Activated naive CD4-positive, alpha-beta T cell (primary cell): ENCODE measurements at regions not wholly inside any gene's neighbourhood (a gene's known extent, or its start where the extent isn't known, plus 50 kb on each side); places are given as distances from the start of the nearest gene placed in this dataset.

Source experiments
- DNase-seq, 4 experiments: peaks; one replicate each; lab custom pipeline; 2025; lab: John Stamatoyannopoulos, UW

DNA sequence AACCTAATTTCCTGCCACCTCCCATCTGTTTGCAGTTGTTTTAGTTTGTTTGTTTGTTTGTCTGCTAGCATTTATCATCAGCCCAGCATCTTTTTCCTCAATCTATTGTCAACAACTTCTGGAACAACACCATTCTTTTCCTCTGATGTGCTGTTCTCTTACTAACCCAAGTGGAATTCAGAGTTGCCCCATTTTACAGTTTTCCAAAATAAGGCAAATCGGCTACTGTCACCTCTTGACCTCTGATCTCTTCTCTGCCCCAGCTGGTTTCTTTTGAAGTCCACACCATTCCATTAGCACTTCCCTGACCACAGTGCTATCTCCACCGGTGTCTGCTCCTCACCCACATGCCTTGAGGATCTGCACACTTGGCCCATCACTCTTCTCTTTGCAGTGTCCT, 102.4 kb downstream of the EFNB2 start:
- no peak for DNase-seq

DNA sequence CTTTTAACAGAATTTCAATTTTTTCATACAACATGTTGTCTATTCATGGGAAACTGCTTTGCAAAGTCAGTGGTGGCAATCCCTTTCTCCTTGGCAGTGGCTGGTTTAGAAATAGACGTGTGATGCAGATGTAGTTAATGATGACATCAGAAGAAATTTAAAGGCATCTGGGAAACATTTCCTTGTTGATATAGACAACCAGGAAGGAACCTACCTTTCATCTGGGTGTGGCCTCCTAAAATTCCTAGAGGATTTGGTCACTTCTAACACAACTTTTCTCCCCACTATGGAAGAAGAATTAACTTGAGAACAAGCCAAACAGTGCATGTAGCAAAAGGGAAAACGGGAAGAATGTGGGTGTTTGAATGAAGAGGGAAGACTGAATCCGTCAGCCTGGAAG, 102.8 kb downstream of the EFNB2 start:
- DNase-seq = no peak

DNA sequence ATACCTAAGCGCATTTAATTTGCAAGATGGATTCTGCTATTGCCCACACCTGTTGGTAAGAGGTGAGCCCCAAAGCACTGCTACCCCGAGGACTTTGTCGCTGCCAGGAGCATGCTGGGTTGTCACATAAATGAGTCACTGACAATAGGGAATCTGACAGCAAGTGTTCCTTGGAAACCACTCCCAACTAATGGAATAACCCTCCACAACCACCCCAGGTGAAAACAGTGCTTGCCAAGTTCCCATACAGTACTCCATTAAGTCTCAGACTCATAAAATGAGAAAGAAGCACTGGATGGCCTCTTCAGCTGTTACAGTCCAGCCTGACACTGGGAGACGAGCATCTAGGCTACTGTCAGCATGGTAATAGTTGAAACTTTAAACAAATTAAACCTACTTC, 108.6 kb downstream of the EFNB2 start:
- DNase-seq = no peak

DNA sequence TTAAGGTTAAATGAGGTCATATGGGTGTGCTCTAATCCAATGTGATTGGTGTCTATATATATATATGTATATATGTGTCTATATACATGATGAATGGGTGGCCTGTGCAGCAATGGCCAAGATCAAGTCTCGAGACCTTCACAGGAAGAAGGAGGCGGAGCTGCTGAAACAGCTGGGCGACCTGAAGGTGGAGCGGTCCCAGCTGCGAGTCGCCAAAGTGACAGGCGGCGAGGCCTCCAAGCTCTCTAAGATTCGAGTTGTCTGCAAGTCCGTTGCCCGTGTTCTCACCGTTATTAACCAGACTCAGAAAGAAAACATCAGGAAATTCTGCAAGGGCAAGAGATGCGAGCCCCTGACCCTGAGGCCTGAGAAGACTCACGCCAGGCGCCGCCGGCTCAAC, 109.8 kb downstream of the EFNB2 start:
- no peak for DNase-seq

DNA sequence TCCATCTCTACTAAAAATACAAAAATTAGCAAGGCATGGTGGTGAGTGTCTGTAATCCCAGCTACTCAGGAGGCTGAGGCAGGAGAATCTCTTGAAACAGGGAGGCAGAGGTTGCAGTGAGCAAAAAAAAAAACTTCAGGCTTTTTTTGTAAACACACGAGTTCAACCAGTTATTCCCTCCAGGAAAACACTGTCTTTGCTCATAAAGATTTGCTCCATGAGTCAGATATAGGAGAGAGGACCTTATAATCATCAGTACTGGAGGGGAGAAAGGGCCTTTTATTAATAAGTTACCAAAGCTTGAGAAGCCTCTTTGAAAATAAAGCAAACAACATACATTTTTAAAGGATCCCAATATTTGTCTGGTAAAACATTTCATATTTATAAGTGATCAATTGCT, 110.7 kb downstream of the EFNB2 start:
- no peak for DNase-seq

DNA sequence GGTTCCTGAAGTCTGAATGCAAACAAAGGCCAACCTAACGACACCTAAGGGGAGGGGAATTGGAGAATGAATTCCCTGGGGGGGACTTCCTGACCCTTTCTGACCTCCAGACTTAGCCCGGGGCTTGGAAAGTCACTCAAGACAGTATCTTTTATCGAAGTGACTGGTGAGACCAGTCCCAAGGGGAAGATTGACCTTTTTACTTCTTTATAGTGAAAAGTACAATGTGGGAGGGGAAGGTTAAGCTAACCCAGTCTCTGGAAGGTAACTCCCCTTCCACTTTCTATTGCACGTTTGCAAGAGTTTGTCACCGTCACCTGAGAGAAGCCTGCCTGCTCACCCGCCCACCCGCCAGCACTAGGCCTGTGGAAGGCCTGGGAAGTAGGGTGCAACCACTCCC, 111.9 kb downstream of the EFNB2 start:
- no peak for DNase-seq

DNA sequence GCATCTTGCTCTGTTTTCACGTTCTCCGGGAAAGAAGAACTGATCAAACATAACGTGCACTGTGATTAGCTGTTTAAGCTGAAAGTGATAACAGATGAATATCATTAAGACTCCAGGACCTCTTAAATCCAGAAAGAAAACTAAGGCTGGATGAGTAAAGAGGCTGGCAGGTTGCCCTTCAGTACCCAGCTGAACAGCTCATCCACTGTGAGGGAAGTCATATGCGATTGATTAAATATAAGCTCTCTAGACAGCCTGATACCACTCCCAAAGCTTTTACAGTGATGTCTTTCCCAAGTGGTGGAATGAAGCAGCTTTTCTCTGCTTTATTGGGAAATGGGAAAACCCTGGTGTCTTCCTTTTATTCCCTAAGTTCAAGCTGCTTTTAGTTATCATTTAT, 116.9 kb downstream of the EFNB2 start:
- DNase-seq = no peak

DNA sequence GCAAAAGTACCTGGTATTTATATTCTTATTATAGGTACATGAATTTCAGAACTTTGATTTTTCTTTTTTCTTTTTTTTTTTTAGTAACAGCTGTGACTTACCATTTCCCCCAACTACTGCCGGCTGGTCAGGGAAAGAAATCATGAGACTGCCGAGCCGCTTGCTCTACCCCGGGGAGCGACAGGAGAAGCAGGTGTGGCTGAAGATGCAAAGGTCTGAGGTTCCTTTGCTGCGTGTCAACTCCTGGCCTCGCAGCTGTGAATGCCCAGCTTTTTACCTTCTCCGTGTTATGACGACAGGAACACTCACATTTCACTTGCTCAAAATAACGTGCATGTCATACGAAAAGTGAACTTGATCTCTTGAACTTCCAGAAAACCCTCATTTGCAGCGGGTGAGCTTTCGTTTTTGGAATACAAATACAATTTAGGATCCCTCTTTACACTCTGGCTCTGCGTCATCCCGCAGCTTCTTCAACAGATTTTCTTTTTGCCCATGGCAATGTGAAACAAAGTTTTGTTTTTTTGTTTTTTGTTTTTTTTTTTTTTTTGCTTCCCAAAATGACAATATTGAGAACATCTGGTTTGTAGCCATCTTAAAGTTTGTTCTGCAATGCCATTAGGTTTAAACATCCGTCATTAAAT, 117.9 kb downstream of the EFNB2 start:
- no peak for DNase-seq

DNA sequence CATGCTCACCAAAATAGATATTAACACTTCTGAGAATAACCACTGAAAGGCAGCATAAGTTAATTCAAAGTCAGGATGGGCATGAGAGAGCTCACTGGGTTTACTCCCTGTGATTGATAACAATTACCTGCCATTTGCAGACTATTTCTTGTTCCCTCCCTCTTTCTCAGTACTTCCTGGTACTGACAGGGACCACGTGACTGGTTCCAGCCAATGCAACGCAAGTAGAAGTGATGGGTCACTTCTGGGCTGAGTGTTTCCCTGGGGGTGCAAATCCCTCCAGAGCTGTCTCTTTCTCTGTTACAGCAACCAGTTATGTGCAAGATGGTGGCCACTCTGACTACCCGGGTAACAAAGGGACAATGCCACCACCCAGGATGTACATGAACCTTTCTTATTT, 118.8 kb downstream of the EFNB2 start:
- DNase-seq = no peak

DNA sequence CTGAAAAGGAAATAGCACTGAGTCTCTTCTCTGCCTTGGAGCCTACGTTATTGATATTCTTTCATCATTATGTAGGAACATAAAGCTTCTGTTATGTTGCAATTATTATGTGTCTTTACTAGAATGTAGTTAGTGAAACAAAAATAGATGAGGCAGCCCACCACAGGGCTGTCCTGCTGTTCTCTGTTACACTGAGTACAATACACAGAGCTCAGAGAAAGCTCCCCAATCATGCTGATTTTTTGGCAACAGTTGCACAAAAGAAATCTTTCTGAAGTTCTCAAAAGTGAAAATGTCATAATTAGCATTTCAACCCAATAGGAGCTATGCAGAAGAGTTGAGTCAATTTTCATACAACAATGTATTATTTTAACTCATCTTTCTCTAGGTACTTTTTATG, 119.5 kb downstream of the EFNB2 start:
- DNase-seq = no peak

DNA sequence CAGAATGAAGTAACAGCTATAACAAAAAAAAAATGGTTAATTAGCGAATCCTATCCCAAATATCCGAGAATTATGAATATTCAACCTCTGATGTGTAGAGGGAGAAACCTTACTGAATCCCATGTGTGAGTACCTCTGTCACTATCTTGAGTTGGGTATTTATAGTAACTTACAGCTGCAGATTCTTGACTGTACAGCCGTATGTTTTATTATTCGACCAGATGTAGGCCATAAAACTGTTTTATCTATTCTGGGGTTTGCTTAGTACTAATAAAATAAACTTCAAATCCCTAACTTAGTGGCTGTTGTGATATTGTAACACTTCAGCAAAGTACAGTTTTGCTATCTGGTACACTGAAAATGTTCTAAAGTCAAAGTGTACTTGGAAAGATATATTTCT, 120.0 kb downstream of the EFNB2 start:
- DNase-seq = no peak

DNA sequence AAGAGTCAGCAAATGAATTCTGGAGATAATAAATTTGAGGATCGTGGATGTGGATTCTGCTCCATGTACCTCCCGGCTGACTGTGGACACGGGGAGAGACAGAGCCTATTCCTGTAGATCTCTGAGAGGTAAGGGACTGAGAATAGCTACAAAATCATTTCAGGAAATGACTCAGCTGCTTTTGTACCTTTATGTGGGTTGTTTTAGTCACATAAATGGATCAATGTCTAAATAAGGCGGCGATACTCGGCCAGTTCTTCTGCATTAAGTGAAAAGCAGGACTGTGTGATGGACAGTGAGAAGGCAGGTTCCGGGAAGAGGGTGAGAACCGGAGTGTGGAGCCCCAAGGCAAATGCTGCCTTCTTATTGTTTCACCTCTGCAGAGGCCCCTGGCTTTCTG, 128.1 kb downstream of the EFNB2 start:
- DNase-seq = no peak

DNA sequence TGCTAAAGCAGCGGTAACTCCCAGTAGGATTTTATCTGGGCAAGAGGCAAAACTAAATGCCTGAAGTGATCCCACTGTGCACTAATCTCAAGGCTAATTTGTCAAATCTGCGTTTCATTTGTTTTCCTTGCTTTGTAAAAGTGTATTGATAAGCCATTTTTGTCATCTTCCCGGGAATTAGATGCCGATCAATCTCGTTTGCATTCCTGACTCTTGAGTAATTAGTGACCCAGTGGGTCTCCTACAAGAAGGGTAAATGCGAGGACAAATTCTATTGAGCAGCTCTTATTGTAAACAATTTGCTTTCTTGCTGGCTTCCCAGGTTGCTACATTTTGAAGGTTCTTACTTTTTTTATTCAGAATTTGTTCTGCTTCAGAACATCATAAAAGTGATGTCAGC, 129.7 kb downstream of the EFNB2 start:
- DNase-seq = no peak

DNA sequence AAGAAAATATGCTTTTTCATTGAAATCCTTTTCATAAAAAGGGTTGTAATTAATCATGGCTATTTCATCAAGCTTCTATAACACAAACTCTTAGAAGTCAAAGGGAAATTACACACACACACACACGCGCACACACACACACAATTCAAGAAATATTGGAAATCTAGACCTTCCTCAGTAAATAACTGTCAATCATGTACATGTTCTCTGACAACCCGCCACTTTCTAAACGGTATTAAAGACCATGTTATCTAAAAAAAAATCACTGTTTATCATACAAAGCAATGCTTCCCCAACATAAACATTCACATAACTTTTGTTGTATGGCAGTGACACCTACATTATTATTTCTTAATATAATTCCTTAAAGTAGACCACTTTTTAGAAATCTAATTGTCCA, 132.2 kb downstream of the EFNB2 start:
- DNase-seq = no peak

DNA sequence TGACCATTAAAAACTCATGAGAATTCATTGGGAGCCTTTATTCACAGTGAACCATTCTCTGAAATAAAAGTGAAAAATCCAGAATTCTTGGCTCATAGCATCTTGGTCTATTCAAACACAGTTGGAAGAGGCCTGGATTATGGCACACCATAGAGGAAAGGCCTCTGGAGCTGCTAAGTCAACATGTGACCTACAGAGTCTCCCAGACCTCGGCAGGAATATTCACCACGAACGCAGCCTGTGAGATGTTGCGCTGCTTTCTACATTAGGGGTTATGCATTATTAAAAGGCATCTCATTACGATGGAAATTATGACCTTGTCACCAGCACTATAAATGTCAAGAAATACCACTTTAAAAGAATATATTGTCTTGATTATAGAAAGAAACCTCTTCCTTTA, 132.6 kb downstream of the EFNB2 start:
- no peak for DNase-seq

DNA sequence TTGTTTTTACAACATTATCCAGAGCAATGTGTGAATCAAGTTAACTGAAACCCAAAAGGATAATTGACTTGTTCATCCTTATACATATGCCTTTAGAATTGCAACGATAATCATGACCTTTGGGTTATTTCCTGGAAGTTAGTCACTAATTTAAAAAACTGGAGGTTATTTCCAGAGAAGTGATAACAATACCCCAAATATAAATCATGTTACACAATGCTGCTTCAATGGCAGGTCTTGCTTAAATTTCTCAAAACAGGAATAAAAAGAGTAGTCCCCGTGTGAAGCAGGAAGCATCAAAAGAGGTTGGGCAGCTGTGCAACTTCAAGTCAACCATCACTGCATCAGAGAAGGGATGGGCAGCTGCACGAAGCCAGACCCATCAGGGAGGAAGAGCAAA, 134.4 kb downstream of the EFNB2 start:
- no peak for DNase-seq

DNA sequence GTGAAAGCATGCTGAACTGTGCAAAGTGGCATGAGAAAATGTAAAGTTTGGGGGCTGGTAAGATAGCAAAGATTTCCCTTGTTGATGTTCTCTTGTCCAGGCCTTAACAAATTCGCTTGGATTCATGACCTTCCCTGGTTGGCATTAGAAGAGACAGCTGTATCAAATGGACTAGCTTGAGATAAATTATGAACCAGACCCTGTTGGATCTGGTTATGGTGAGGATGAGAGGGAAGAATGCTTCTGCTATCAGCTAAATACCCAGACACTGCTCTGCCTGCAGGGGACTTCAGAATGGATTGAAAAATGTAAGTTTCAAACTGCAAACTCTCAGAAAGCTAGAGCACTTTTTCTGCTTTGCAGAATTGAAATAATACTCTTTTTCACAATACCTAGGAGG, 135.2 kb downstream of the EFNB2 start:
- DNase-seq = no peak

DNA sequence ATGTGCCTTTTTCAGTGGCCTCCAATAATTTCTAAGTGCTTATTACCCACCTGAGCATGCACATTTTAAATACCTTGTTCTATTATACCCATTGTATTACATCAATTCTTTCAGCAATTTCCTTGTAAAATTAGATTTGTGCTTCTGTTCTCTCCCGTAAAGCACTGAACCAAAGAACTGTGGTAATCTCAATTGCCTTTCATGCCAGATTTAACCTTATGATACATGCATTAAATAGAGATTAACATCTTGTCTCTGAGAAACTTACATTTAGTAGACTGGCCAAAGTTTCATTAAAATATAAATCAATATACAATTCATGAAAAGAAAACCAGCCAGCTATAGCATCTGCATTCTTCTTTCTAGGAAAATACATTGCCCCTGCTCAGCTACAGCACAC, 137.2 kb downstream of the EFNB2 start:
- no peak for DNase-seq

DNA sequence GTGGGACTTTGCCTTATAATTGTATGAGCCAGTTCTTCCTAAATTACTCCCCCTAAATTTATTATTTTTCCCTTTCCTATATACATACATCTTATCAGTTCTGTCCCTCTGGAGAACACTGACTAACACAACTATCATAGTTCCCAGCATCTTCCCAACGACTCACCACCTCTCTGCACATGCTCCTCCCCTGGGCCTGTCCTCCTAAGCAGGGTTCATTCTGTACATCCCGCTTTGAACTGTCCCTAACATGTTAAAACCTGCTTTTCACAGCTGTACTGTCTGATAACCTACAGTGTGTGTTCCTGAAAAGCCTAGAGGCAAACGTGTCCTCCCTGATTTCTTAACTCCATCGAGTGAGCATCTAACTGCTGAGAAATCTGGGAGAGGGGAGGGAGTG, 141.7 kb downstream of the EFNB2 start:
- no peak for DNase-seq

DNA sequence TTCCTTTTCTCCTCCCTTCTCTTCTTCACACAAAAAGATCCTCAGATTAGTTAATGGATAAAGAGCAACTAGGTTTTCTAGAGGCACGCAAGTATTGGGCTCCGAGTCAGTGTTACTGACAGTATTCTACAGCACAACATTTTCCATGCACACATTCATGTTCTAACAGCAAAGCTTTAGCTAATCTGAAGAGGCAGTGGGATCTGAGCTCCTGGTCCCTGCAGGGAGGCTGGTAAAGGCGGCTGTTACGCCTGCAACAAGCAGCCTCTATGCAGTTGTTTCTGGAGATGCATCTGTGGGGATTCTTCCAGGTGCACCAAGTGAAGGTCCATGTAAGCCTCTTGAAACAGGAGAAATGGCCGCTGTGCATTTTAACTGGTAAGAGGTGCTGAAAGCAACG, 143.8 kb downstream of the EFNB2 start:
- DNase-seq = no peak

DNA sequence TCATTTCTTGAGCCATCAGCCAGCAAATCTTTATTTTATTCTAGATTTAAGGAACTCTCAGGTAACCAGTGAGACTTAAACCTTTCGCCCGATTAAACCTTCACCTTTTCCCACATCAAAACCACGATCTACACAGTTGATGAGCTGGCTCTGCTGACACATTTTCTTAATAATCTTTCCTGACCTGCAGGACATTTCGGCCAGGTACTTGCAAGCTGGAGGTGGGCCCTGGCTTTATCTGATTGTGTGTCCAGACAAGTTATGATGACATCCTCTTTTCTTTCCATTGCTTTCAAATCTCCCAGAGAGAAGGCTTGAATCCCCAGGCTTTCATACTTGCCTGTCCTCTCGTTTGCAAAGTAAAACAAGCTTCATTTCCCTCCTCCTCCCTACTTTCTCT, 144.2 kb downstream of the EFNB2 start:
- no peak for DNase-seq

DNA sequence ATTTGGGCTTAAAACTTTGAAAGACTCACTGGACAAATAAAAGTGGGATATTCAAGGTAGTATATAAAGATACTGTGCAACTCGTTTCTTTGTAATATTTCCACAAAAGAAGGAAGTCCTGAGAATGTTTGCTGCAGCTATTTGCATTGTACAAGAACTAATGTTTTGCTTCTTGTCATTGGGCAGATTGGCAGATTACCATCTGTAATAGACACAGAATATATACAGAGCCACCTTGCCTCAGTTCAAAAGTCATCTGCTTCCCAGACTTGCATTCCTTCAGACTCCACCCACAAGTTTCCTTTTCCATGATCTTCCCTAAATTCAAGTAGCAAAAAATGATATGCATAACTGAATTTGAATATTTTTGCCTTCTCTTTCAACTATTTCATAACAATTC, 145.1 kb downstream of the EFNB2 start:
- no peak for DNase-seq

DNA sequence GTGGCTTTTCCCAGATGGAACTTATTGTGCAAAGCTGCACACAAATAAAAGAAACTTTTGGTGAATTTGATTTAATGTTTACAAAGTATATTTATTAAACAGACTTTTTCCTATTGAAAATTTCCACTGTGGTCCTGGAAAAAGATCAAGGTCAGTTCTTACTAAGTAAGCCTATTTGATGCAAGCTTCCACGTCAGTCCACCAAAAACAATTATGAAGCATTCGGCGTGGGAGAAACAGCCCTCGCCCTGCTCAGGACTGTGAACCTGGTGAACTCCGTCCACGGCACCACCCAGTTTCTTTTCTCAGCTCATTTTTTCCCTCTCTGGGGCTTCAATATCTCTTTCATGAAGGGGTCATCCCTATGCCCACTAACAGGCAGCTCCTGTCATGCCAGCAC, 149.8 kb downstream of the EFNB2 start:
- DNase-seq = no peak

DNA sequence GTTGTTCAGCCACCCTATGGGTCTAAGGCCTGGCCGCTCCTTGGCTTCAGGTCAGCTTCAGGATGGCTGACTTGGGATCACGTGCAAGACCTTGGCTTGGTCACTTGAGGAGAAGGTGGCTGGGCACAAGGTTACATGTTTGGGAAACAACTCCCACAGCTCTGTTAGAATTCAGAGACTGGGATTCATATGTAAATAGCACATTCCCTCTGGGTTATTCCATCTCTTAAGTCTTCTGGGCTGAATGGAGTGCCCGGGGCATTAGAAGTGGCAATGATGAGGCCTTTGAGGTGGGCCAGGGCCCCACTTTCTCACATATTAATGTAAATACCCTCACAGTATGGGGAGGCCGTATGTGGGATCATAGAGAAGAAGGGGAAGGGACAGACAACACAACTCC, 150.9 kb downstream of the EFNB2 start:
- no peak for DNase-seq

DNA sequence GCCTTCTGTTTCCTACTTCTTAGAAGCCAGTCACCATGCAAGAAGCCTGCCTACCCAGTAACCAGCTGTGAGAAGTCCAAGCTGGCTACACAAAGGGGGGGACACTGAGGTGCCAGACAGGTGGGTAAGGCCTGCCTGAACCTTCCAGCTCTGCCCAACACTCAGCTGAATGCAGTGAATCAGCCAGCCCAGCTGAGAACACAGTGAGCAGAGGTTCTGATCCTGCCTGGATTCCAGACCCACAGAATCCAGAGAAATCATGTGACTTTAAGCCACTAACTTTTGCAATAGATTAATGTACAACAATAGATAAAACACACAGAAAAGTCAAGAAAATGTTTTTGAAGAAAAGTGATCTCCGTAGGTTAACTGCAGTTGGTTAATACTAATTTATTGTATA, 151.7 kb downstream of the EFNB2 start:
- no peak for DNase-seq
